BJ (cell line): ENCODE measurements at regions not wholly inside any gene's neighbourhood (a gene's known extent, or its start where the extent isn't known, plus 50 kb on each side); places are given as distances from the start of the nearest gene placed in this dataset.

Experiments
- CTCF ChIA-PET: fragments of 350-600 bp; formaldehyde crosslinking; extraction: SDS; loops from one replicate; lab custom pipeline; 2021; ENCODE audit warnings: antibody characterized with exemption, inconsistent platforms; lab: Yijun Ruan, JAX
- POLR2A ChIA-PET: fragments of 300-600 bp; sonication (Branson Sonifier 250); formaldehyde crosslinking; extraction: SDS; loops from one replicate; lab custom pipeline; 2021; ENCODE audit warnings: antibody characterized with exemption; lab: Charles Lee
- DNase-seq: peaks from one replicate; pipeline ENCODE4 v3.0.0-alpha.2; 2011; ENCODE audit warnings: low read depth
- H3K27me3 ChIP-seq: 2 replicates; pipeline ENCODE4 v1.6.0; 2011; ENCODE audit warnings: low read length; ENCODE audit not compliant: control insufficient read depth, insufficient read depth
- H3K36me3 ChIP-seq: 2 replicates; pipeline ENCODE4 v1.5.1; 2011; ENCODE audit warnings: low read length; ENCODE audit not compliant: control insufficient read depth, insufficient read depth
- H3K4me3 ChIP-seq: 2 replicates; pipeline ENCODE4 v1.5.1; 2011; ENCODE audit warnings: low read depth, mild to moderate bottlenecking, control low read depth, low read length
- CTCF ChIP-seq: IDR thresholded peaks from 2 replicates; pipeline ENCODE4 v1.5.1; 2011; ENCODE audit warnings: low read depth, mild to moderate bottlenecking, control low read depth, inconsistent platforms, low read length, moderate library complexity; ENCODE audit not compliant: insufficient read depth

GRCh38 chr12:91264178-91264577 lies 81.6 kb upstream of the DCN start:
- no peaks in the 10 kb centered on the region for H3K36me3 ChIP-seq
- H3K27me3 ChIP-seq = no peaks in the 10 kb centered on the region
- TF ChIP-seq CTCF = no peak
- ChIA-PET POLR2A (no interaction called here), CTCF (no interaction called here)
- H3K4me3 ChIP-seq = no peak overlapping the region
- no peak for DNase-seq

- ChIA-PET CTCF (interaction anchor here (1.3 kb wide), 1 partner anchor 37 kb away, joined by 4 read pairs; no protein-coding TSS in a partner anchor), POLR2A (no interaction called here)
- no peak for DNase-seq
- Histone ChIP-seq H3K4me3 (no peak overlapping the region), H3K36me3 (no peaks in the 10 kb centered on the region), H3K27me3 (no peaks in the 10 kb centered on the region)
- TF ChIP-seq CTCF = no peak
Measured at GRCh38 chr12:91261820-91262676, 79.4 kb upstream of the DCN start.

- Histone ChIP-seq H3K27me3 (no peaks in the 10 kb centered on the region), H3K36me3 (no peaks in the 10 kb centered on the region), H3K4me3 (no peak overlapping the region)
- ChIA-PET POLR2A (no interaction called here), CTCF (no interaction called here)
- TF ChIP-seq CTCF = no peak
- DNase-seq = no peak
Measured at GRCh38 chr12:91256411-91256810, 73.8 kb upstream of the DCN start.

GRCh38 chr12:91252341-91252740 lies 69.7 kb upstream of the DCN start:
- DNase-seq = no peak
- POLR2A ChIA-PET = no interaction called here

More at GRCh38 chr12:91252341-91252740, 69.7 kb upstream of the DCN start:
- no peaks in the 10 kb centered on the region for H3K36me3 ChIP-seq
- H3K4me3 ChIP-seq = no peak overlapping the region
- CTCF ChIA-PET = interaction anchor here (1.0 kb wide), 1 partner anchor 19 kb away, joined by 3 read pairs; no protein-coding TSS in a partner anchor
- TF ChIP-seq CTCF = no peak
- no peaks in the 10 kb centered on the region for H3K27me3 ChIP-seq
